DND-41 (cell line): ENCODE measurements at regions not wholly inside any gene's neighbourhood (a gene's known extent, or its start where the extent isn't known, plus 50 kb on each side); places are given as distances from the start of the nearest gene placed in this dataset.

Experiments used
- ATAC-seq: fragments of 200-7000 bp; cut with Tn5 transposase; 3 replicates; pipeline ENCODE4 v1.9.1; 2021; ENCODE audit warnings: low read depth; ENCODE audit not compliant: insufficient read depth
- DNase-seq: peaks from one replicate; pipeline ENCODE4 v3.0.0-alpha.2; 2020
- H2AFZ ChIP-seq: 2 replicates; pipeline ENCODE4 v1.6.0; 2012; ENCODE audit warnings: low read depth, low read length
- H3K27ac ChIP-seq: 2 replicates; pipeline ENCODE4 v1.5.1; 2012; ENCODE audit warnings: low read length, inconsistent platforms
- H3K27me3 ChIP-seq: fragments of 200-600 bp; sonication (generic); 2 replicates; pipeline ENCODE4 v1.6.0; 2012; ENCODE audit warnings: low read length, mild to moderate bottlenecking, inconsistent platforms; ENCODE audit not compliant: insufficient read depth, poor library complexity
- H3K36me3 ChIP-seq: 2 replicates; pipeline ENCODE4 v1.5.1; 2012; ENCODE audit warnings: low read length, inconsistent platforms; ENCODE audit not compliant: insufficient read depth
- H3K4me1 ChIP-seq: 2 replicates; pipeline ENCODE4 v1.5.1; 2012; ENCODE audit warnings: mild to moderate bottlenecking, low read length; ENCODE audit not compliant: insufficient read depth
- H3K4me2 ChIP-seq: 2 replicates; pipeline ENCODE4 v1.6.0; 2012; ENCODE audit warnings: mild to moderate bottlenecking, moderate library complexity, low read length, inconsistent platforms; ENCODE audit not compliant: insufficient read depth
- H3K4me3 ChIP-seq, 2 experiments: fragments of 200-600 bp in 1 of 2; shearing (Covaris generic) in 1 of 2; 2 replicates each; pipeline ENCODE4 v1.5.1; 2012 to 2016; ENCODE audit warnings: inconsistent platforms in 2 of 2, low read length in 2 of 2, mild to moderate bottlenecking in 2 of 2, low read depth in 1 of 2, moderate library complexity in 1 of 2
- H3K79me2 ChIP-seq: 2 replicates; pipeline ENCODE4 v1.6.0; 2012; ENCODE audit warnings: low read length, inconsistent platforms; ENCODE audit not compliant: insufficient read depth
- H3K9ac ChIP-seq: 2 replicates; pipeline ENCODE4 v1.6.0; 2012; ENCODE audit warnings: low read depth, mild to moderate bottlenecking, inconsistent platforms, low read length, moderate library complexity
- H3K9me3 ChIP-seq: 2 replicates; pipeline ENCODE4 v1.5.1; 2012; ENCODE audit warnings: low read length, moderate library complexity, mild to moderate bottlenecking, inconsistent platforms; ENCODE audit not compliant: insufficient read depth, severe bottlenecking
- H4K20me1 ChIP-seq: 2 replicates; pipeline ENCODE4 v1.6.0; 2012; ENCODE audit warnings: low read length; ENCODE audit not compliant: insufficient read depth
- EZH2 ChIP-seq: IDR thresholded peaks from 3 replicates; pipeline ENCODE4 v1.6.1; 2012; ENCODE audit warnings: borderline replicate concordance, low read depth, mild to moderate bottlenecking, moderate library complexity, low read length, inconsistent platforms; ENCODE audit not compliant: severe bottlenecking
- TF ChIP-seq, protein P1 (sequence below): IDR thresholded peaks from 2 replicates; pipeline ENCODE4 v1.5.1; 2012; ENCODE audit warnings: borderline replicate concordance, low read length, moderate library complexity, mild to moderate bottlenecking; ENCODE audit not compliant: poor library complexity, severe bottlenecking; ENCODE audit errors: extremely low read depth

DNA sequence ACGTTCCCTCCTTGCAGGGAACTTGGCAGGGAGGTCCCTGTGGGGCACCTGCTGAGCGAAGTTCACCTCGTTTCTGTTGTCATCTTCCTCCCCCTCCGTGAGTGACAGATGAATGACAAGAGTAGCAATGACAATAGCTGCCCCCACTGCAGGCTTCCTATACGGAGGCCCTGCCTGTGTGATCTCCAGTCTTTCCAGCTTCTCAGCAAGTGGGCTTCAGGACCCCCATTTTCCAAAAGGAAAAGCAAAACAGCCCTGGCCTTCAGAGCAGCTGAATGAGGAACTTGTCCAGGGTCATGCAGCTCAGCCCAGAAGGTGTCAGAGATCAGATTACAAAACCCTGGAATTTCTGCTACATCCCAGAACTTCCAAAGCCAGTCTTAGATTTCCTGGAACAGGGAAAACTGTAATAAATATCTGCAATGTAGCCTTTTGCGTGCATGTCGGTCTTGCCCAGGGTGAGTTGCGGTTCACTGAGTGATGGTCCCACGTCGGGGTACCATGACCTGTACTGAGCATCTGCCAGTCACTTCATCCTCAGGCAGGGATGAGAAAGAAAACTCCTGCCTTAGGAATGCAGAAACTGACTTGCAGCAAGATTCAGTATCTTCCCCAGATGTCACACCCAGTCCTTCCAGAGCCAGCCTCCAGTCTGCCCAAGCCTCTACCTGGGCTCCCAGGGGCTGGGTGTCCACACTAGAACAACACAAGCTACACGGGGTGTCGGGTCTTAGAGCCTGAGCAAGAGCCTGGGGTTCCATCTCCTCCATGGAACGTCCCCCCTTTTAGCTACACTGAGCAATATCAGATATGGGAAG, 1457.0 kb downstream of the BRD1 start:
- Histone ChIP-seq H3K36me3 (no peaks in the 10 kb centered on the region), H4K20me1 (no peaks in the 10 kb centered on the region), H3K4me2 (no peak overlapping the region), H3K4me3 (no peak overlapping the region), H3K9me3 (no peaks in the 10 kb centered on the region), H2AFZ (no peak overlapping the region), H3K79me2 (no peaks in the 10 kb centered on the region), H3K4me1 (no peaks in the 10 kb centered on the region), H3K27me3 (no peaks in the 10 kb centered on the region), H3K27ac (no peak overlapping the region), H3K9ac (no peak overlapping the region)
- TF ChIP-seq, protein P1, sequence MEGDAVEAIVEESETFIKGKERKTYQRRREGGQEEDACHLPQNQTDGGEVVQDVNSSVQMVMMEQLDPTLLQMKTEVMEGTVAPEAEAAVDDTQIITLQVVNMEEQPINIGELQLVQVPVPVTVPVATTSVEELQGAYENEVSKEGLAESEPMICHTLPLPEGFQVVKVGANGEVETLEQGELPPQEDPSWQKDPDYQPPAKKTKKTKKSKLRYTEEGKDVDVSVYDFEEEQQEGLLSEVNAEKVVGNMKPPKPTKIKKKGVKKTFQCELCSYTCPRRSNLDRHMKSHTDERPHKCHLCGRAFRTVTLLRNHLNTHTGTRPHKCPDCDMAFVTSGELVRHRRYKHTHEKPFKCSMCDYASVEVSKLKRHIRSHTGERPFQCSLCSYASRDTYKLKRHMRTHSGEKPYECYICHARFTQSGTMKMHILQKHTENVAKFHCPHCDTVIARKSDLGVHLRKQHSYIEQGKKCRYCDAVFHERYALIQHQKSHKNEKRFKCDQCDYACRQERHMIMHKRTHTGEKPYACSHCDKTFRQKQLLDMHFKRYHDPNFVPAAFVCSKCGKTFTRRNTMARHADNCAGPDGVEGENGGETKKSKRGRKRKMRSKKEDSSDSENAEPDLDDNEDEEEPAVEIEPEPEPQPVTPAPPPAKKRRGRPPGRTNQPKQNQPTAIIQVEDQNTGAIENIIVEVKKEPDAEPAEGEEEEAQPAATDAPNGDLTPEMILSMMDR, result no peak
- no peak for TF ChIP-seq EZH2
- ATAC-seq, result no peak
- no peak for DNase-seq

DNA sequence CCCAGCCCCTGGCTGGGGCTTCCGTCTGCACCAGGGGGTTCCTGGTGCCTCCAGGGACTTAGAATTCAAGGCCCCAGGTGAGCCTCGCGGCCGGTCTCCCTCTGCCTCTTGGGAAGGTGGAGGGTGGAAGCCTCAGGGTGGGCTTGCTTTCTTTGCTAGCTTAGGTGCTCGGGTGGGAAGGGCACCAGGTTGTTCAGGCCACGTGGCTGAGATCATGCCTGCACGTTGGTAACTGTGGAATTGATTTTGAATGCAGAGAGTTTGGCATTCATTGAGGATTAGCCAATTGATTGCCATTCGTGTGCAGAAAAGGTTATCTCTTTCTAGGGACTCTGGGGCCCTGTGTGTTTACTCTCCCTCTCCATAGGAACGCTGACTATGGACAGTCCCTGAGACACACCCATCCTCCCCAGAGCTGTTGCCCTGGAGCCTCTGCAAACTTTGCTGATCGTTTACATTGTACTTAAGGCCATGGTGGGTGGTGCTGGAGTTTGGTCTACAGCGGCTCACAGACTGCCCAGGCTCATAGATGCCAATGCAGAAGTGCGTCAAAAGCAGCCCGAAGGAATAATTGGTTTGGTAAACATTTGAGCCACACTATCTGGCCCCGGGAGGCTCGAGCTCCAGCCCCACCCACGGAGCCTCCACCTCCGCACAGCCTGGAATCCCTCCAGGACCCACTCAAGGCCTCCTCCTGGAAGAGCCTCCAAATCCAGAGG, 1457.7 kb downstream of the BRD1 start:
- TF ChIP-seq, protein P1, result no peak
- TF ChIP-seq EZH2, result no peak
- DNase-seq (no peak), ATAC-seq (no peak)
- no peaks in the 10 kb centered on the region for H3K9me3 ChIP-seq
- no peak overlapping the region for H3K4me3 ChIP-seq
- no peaks in the 10 kb centered on the region for H3K27me3 ChIP-seq
- H3K27ac ChIP-seq, result no peak overlapping the region
- no peaks in the 10 kb centered on the region for H3K36me3 ChIP-seq
- no peaks in the 10 kb centered on the region for H3K4me1 ChIP-seq
- H3K9ac ChIP-seq, result no peak overlapping the region
- H3K4me2 ChIP-seq, result no peak overlapping the region
- no peak overlapping the region for H2AFZ ChIP-seq
- no peaks in the 10 kb centered on the region for H4K20me1 ChIP-seq
- H3K79me2 ChIP-seq, result no peaks in the 10 kb centered on the region

DNA sequence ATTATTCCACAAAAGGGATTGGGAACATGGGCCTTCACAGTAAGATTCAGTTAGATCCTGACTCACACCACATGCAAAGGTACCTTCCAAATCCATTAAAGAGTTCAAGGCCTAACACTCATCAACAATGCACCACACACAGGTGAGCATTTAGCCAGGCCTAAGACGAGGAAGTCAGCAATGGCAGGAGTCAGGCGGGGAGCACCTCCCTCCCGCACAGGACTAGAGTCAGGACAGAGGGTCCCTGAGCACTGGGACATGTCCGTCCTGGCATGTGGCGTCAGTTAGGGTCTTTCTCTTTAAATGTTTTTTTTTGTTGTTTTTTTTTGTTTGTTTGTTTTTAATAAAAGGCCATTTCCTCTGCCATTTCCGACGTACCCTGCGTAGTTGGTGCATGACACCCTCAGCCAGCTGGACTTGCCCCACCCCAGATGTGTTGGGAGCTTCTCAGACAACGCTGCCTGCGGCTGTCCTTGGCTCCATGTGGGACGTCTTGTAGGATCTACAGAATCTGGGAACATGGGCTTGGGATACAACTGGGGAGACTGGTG, 1458.6 kb downstream of the BRD1 start:
- no peak for DNase-seq
- no peak overlapping the region for H2AFZ ChIP-seq
- no peaks in the 10 kb centered on the region for H3K79me2 ChIP-seq
- H3K36me3 ChIP-seq, result no peaks in the 10 kb centered on the region
- no peak overlapping the region for H3K4me2 ChIP-seq
- no peak overlapping the region for H3K27ac ChIP-seq
- ATAC-seq, result no peak
- no peaks in the 10 kb centered on the region for H4K20me1 ChIP-seq
- H3K4me3 ChIP-seq, result no peak overlapping the region
- no peaks in the 10 kb centered on the region for H3K27me3 ChIP-seq
- TF ChIP-seq, protein P1, result no peak
- TF ChIP-seq EZH2, result no peak
- no peaks in the 10 kb centered on the region for H3K9me3 ChIP-seq
- no peak overlapping the region for H3K9ac ChIP-seq
- no peaks in the 10 kb centered on the region for H3K4me1 ChIP-seq
